Natural killer cell treated with Interleukin-12 subunit alpha and Interleukin-12 subunit beta and Interleukin-15 and Interleukin-18, amount 100 ng/mL, for 72 hours (primary cell): ENCODE measurements at regions not wholly inside any gene's neighbourhood (a gene's known extent, or its start where the extent isn't known, plus 50 kb on each side); places are given as distances from the start of the nearest gene placed in this dataset.
"Not testable (repeated sequence)": the region's sequence is repeated elsewhere in the genome, so short reads cannot be mapped to it uniquely, and the experiment has no call there.

Experiments
- ATAC-seq, 2 donors: fragments of 150-1000 bp; cut with Tn5 transposase in 1 of 2; sonication (Bioruptor Pico), chemical (Tn5 transposase) in 1 of 2; 2 replicates each; pipeline ENCODE4 v1.10.0; 2021
- DNase-seq: peaks from one replicate; pipeline ENCODE4 v3.0.0; 2022; ENCODE audit warnings: low spot score
- H3K27ac Mint-ChIP-seq, 2 donors: 1 replicate in 1 of 2; 2 replicates in 1 of 2; pipeline ENCODE4 v1.8.0; 2022; ENCODE audit warnings: mixed read lengths in 2 of 2, mild to moderate bottlenecking in 1 of 2, moderate library complexity in 1 of 2
- H3K27me3 Mint-ChIP-seq, 2 donors: 1 replicate in 1 of 2; 2 replicates in 1 of 2; pipeline ENCODE4 v1.8.0; 2022; ENCODE audit warnings: mixed read lengths in 2 of 2
- H3K36me3 Mint-ChIP-seq: one replicate; pipeline ENCODE4 v1.8.0; 2022; ENCODE audit warnings: mixed read lengths
- H3K4me1 Mint-ChIP-seq, 2 donors: 1 replicate in 1 of 2; 2 replicates in 1 of 2; pipeline ENCODE4 v1.8.0; 2022; ENCODE audit warnings: low read depth in 2 of 2, mixed read lengths in 2 of 2, mild to moderate bottlenecking in 1 of 2
- H3K4me3 Mint-ChIP-seq: one replicate; pipeline ENCODE4 v1.8.0; 2022; ENCODE audit warnings: mixed read lengths
- H3K9me3 Mint-ChIP-seq: 2 replicates; pipeline ENCODE4 v1.8.0; 2022; ENCODE audit warnings: mixed read lengths

- DNase-seq (no peak), ATAC-seq (no peak)
- H3K36me3 Mint-ChIP-seq, result peaks cover 10% of the 10 kb centered on the region
- no peak overlapping the region for H3K27ac Mint-ChIP-seq
- no peaks in the 10 kb centered on the region for H3K27me3 Mint-ChIP-seq
- no peak overlapping the region for H3K4me3 Mint-ChIP-seq
- H3K9me3 Mint-ChIP-seq, result peaks cover 7% of the 10 kb centered on the region
- peaks cover 22% of the 10 kb centered on the region in 2 donors for H3K4me1 Mint-ChIP-seq
These were observed 218.6 kb upstream of the SLC38A2 start for GRCh38 chr12:46590991-46591703.

GRCh38 chr12:46585854-46586621 is 213.5 kb upstream of the SLC38A2 start:
- Mint-ChIP-seq H3K27ac (peak overlapping the region in 1 of 2 donors; percentile 71), H3K9me3 (peaks cover 18% of the 10 kb centered on the region), H3K4me1 (peaks cover 52% of the 10 kb centered on the region in 2 donors), H3K36me3 (peaks cover 34% of the 10 kb centered on the region), H3K27me3 (no peaks in the 10 kb centered on the region), H3K4me3 (peak overlapping the region; percentile 34)
- DNase-seq (no peak), ATAC-seq (no peak)

- Mint-ChIP-seq H3K9me3 (peaks cover 18% of the 10 kb centered on the region), H3K4me1 (peaks cover 45 to 52% of the 10 kb centered on the region in 2 donors), H3K36me3 (peaks cover 34% of the 10 kb centered on the region)
- not testable (repeated sequence) for H3K27me3 Mint-ChIP-seq, DNase-seq, H3K27ac Mint-ChIP-seq, H3K4me3 Mint-ChIP-seq, ATAC-seq
These were observed 211.5 kb upstream of the SLC38A2 start for GRCh38 chr12:46584098-46584497.

GRCh38 chr12:46581990-46582389 is 209.4 kb upstream of the SLC38A2 start:
- H3K36me3 Mint-ChIP-seq, result peaks cover 34% of the 10 kb centered on the region
- H3K4me3 Mint-ChIP-seq, H3K27me3 Mint-ChIP-seq: not testable (repeated sequence)

GRCh38 chr12:46580445-46580844 is 207.9 kb upstream of the SLC38A2 start:
- Mint-ChIP-seq H3K9me3 (peaks cover 18% of the 10 kb centered on the region), H3K27ac (no peak overlapping the region), H3K4me3 (no peak overlapping the region), H3K4me1 (peaks cover 26 to 29% of the 10 kb centered on the region in 2 donors), H3K27me3 (no peaks in the 10 kb centered on the region), H3K36me3 (peaks cover 34% of the 10 kb centered on the region)
- DNase-seq (no peak), ATAC-seq (no peak)

More at GRCh38 chr12:46581990-46582389, 209.4 kb upstream of the SLC38A2 start:
- ATAC-seq, DNase-seq: not testable (repeated sequence)
- H3K27ac Mint-ChIP-seq, result peak overlapping the region in 1 of 2 donors; percentile 7
- H3K9me3 Mint-ChIP-seq, result peaks cover 18% of the 10 kb centered on the region
- peaks cover 37 to 38% of the 10 kb centered on the region in 2 donors for H3K4me1 Mint-ChIP-seq

GRCh38 chr12:46579474-46579873 is 206.9 kb upstream of the SLC38A2 start:
- H3K9me3 Mint-ChIP-seq, result peaks cover 12% of the 10 kb centered on the region
- peaks cover 26% of the 10 kb centered on the region for H3K36me3 Mint-ChIP-seq
- H3K4me1 Mint-ChIP-seq, result peaks cover 19 to 20% of the 10 kb centered on the region in 2 donors
- DNase-seq (no peak), ATAC-seq (no peak)
- H3K27ac Mint-ChIP-seq, result no peak overlapping the region
- H3K4me3 Mint-ChIP-seq, result no peak overlapping the region
- H3K27me3 Mint-ChIP-seq, result no peaks in the 10 kb centered on the region

GRCh38 chr12:46578190-46578982 is 205.8 kb upstream of the SLC38A2 start:
- Mint-ChIP-seq H3K9me3 (peaks cover 4% of the 10 kb centered on the region), H3K4me3 (no peak overlapping the region), H3K27me3 (no peaks in the 10 kb centered on the region), H3K4me1 (peaks cover 14 to 15% of the 10 kb centered on the region in 2 donors), H3K36me3 (peaks cover 15% of the 10 kb centered on the region), H3K27ac (no peak overlapping the region)
- DNase-seq (no peak), ATAC-seq (no peak)

GRCh38 chr12:46577063-46577776 is 204.6 kb upstream of the SLC38A2 start:
- Mint-ChIP-seq H3K4me1 (peaks cover 3 to 6% of the 10 kb centered on the region in 2 donors), H3K27ac (no peak overlapping the region), H3K36me3 (peaks cover 3% of the 10 kb centered on the region), H3K4me3 (no peak overlapping the region), H3K9me3 (no peaks in the 10 kb centered on the region), H3K27me3 (no peaks in the 10 kb centered on the region)
- no peak for ATAC-seq
- no peak for DNase-seq

GRCh38 chr12:46574847-46575246 is 202.3 kb upstream of the SLC38A2 start:
- H3K27me3 Mint-ChIP-seq, result no peaks in the 10 kb centered on the region
- H3K9me3 Mint-ChIP-seq, result no peaks in the 10 kb centered on the region
- ATAC-seq, result no peak
- no peaks in the 10 kb centered on the region for H3K36me3 Mint-ChIP-seq
- H3K4me3 Mint-ChIP-seq, result no peak overlapping the region
- H3K27ac Mint-ChIP-seq, result no peak overlapping the region
- peaks cover 0 to 6% of the 10 kb centered on the region in 2 donors for H3K4me1 Mint-ChIP-seq
- no peak for DNase-seq

- no peak overlapping the region for H3K27ac Mint-ChIP-seq
- H3K36me3 Mint-ChIP-seq, result peaks cover 6% of the 10 kb centered on the region
- H3K4me3 Mint-ChIP-seq, result no peak overlapping the region
- ATAC-seq (no peak), DNase-seq (no peak)
- H3K9me3 Mint-ChIP-seq, result peaks cover 4% of the 10 kb centered on the region
- H3K4me1 Mint-ChIP-seq, result peaks cover 0 to 6% of the 10 kb centered on the region in 2 donors
- no peaks in the 10 kb centered on the region for H3K27me3 Mint-ChIP-seq
These were observed 200.7 kb upstream of the SLC38A2 start for GRCh38 chr12:46573347-46573658.

GRCh38 chr12:46572644-46573346 is 200.2 kb upstream of the SLC38A2 start:
- Mint-ChIP-seq H3K27ac (no peak overlapping the region), H3K4me3 (no peak overlapping the region), H3K36me3 (peaks cover 11% of the 10 kb centered on the region), H3K27me3 (no peaks in the 10 kb centered on the region), H3K4me1 (peaks cover 0 to 6% of the 10 kb centered on the region in 2 donors), H3K9me3 (peaks cover 4% of the 10 kb centered on the region)
- ATAC-seq, result no peak
- no peak for DNase-seq

GRCh38 chr12:46571608-46572007 is 199.0 kb upstream of the SLC38A2 start:
- Mint-ChIP-seq H3K36me3 (peaks cover 23% of the 10 kb centered on the region), H3K9me3 (peaks cover 7% of the 10 kb centered on the region), H3K4me3 (no peak overlapping the region), H3K27ac (no peak overlapping the region), H3K4me1 (peaks cover 0 to 6% of the 10 kb centered on the region in 2 donors), H3K27me3 (no peaks in the 10 kb centered on the region)
- no peak for DNase-seq
- ATAC-seq, result no peak
